ENCODE measurements at regions not wholly inside any gene's neighbourhood (a gene's known extent, or its start where the extent isn't known, plus 50 kb on each side); places are given as distances from the start of the nearest gene placed in this dataset.
"Not testable (repeated sequence)": the region's sequence is repeated elsewhere in the genome, so short reads cannot be mapped to it uniquely, and the experiment has no call there.

DNA sequence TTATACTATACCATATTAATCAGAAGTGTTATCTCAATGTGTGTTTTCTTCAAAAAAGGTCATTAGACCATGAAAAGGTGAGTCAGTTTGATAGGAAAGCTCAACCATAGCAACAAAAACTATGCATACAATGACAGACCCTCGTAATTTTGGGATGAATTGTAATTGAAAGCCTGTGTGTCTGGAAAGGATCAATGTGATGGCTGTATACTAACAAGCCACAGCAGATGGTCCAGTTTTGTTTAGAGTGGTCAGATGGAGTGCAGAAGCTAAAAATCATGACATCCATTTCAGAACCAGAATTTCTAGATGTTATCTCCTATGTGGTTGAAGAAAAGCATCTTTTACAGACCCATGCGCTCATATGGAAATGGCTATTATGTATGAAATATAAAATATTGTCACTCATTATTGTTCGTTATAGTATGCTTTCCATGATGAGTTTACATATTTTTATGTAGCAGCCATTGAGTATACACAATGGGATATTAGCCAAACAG, 88.3 kb upstream of the CNTNAP2 start:
- Histone ChIP-seq H3K36me3 (ENCODE audit: insufficient read depth, low read length) (no peaks in the 10 kb centered on the region), H3F3A (ENCODE audit: insufficient read depth, low read length) (no peaks in the 10 kb centered on the region), H3K9me2 (ENCODE audit: low read depth, low read length) (no peaks in the 10 kb centered on the region), H3K4me2 (ENCODE audit: low read length) (no peak overlapping the region), H3K9ac (ENCODE audit: low read length) (no peak overlapping the region), H4K20me1 (ENCODE audit: insufficient read depth, low read length) (no peaks in the 10 kb centered on the region), H3K4me3 (ENCODE audit: low read depth, low read length, poor library complexity, severe bottlenecking) (no peak overlapping the region), H2AFZ (ENCODE audit: low read length) (no peak overlapping the region), H3K79me2 (ENCODE audit: insufficient read depth, low read length) (no peaks in the 10 kb centered on the region), H3K27ac (ENCODE audit: low read depth, low read length, poor library complexity, severe bottlenecking) (no peak overlapping the region), H3K27me3 (ENCODE audit: insufficient read depth, low read length) (no peaks in the 10 kb centered on the region), H3K9me3 (ENCODE audit: low read length) (no peaks in the 10 kb centered on the region), H3K4me1 (ENCODE audit: insufficient read depth, low read length, severe bottlenecking) (no peaks in the 10 kb centered on the region)
- TF ChIP-seq EZH2 (IDR thresholded peaks at IDR 0.05; ENCODE audit: borderline replicate concordance, low read length) = no peak
- no peak for TF ChIP-seq CTCF (IDR thresholded peaks at IDR 0.05; ENCODE audit: low read length)

DNA sequence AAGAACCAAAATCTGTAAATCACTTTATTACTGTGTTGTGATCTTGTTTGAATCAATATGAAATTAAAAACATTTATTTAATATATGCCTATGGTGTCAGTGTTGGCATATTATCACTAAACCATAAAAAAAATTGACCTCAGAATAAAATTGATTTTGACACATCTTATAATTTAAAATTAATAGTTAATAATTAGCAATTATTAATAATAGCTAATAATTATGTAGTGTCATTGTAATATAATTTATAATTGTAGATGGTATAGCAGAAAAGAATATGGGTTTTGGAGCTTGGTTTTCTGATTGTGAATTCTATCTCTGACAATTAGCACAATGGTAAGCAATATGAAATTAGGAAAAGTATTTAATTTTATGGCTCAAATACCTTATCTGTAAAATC, 89.4 kb upstream of the CNTNAP2 start:
- no peak overlapping the region for H2AFZ ChIP-seq (ENCODE audit: low read length)

DNA sequence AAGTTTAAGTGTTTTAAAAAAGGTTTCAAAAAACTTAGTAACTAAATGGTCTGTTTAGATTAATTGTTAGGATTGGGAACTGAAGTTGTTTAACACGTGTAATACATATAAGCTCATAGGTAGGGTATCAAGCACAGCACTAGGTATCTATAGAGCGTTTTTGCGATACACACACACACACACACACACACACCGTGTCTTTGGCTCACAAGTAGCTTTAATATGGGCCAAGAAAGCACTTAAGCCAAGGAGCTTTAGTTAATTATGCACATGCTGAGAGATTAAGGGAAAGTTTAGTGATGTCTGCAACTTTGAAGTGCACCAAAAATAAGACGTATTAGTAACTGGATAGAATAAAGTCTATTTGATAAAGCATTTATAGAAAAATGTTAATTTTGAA, 93.8 kb upstream of the CNTNAP2 start:
- Histone ChIP-seq H3K36me3 (ENCODE audit: insufficient read depth, low read length) (no peaks in the 10 kb centered on the region), H3K4me2 (ENCODE audit: low read length) (no peak overlapping the region), H3K4me1 (ENCODE audit: insufficient read depth, low read length, severe bottlenecking) (no peaks in the 10 kb centered on the region), H3K9ac (ENCODE audit: low read length) (no peak overlapping the region), H3K27ac (ENCODE audit: low read depth, low read length, poor library complexity, severe bottlenecking) (no peak overlapping the region), H3F3A (ENCODE audit: insufficient read depth, low read length) (no peaks in the 10 kb centered on the region), H3K9me3 (ENCODE audit: low read length) (no peaks in the 10 kb centered on the region), H2AFZ (ENCODE audit: low read length) (no peak overlapping the region), H3K4me3 (ENCODE audit: low read depth, low read length, poor library complexity, severe bottlenecking) (no peak overlapping the region), H3K27me3 (ENCODE audit: insufficient read depth, low read length) (no peaks in the 10 kb centered on the region), H3K9me2 (ENCODE audit: low read depth, low read length) (no peaks in the 10 kb centered on the region), H4K20me1 (ENCODE audit: insufficient read depth, low read length) (no peaks in the 10 kb centered on the region), H3K79me2 (ENCODE audit: insufficient read depth, low read length) (no peaks in the 10 kb centered on the region)
- TF ChIP-seq CTCF (IDR thresholded peaks at IDR 0.05; ENCODE audit: low read length) = no peak
- TF ChIP-seq EZH2 (IDR thresholded peaks at IDR 0.05; ENCODE audit: borderline replicate concordance, low read length) = no peak

More for the DNA sequence above, 89.4 kb upstream of the CNTNAP2 start:
- no peaks in the 10 kb centered on the region for H4K20me1 ChIP-seq (ENCODE audit: insufficient read depth, low read length)
- no peak overlapping the region for H3K4me3 ChIP-seq (ENCODE audit: low read depth, low read length, poor library complexity, severe bottlenecking)
- no peaks in the 10 kb centered on the region for H3K9me3 ChIP-seq (ENCODE audit: low read length)
- H3K4me1 ChIP-seq (ENCODE audit: insufficient read depth, low read length, severe bottlenecking) = no peaks in the 10 kb centered on the region
- H3K36me3 ChIP-seq (ENCODE audit: insufficient read depth, low read length) = no peaks in the 10 kb centered on the region
- no peak for TF ChIP-seq EZH2 (IDR thresholded peaks at IDR 0.05; ENCODE audit: borderline replicate concordance, low read length)
- no peak for TF ChIP-seq CTCF (IDR thresholded peaks at IDR 0.05; ENCODE audit: low read length)
- no peaks in the 10 kb centered on the region for H3K79me2 ChIP-seq (ENCODE audit: insufficient read depth, low read length)
- H3K9me2 ChIP-seq (ENCODE audit: low read depth, low read length) = no peaks in the 10 kb centered on the region
- H3F3A ChIP-seq (ENCODE audit: insufficient read depth, low read length) = no peaks in the 10 kb centered on the region
- no peaks in the 10 kb centered on the region for H3K27me3 ChIP-seq (ENCODE audit: insufficient read depth, low read length)
- H3K27ac ChIP-seq (ENCODE audit: low read depth, low read length, poor library complexity, severe bottlenecking) = no peak overlapping the region
- no peak overlapping the region for H3K4me2 ChIP-seq (ENCODE audit: low read length)
- no peak overlapping the region for H3K9ac ChIP-seq (ENCODE audit: low read length)

DNA sequence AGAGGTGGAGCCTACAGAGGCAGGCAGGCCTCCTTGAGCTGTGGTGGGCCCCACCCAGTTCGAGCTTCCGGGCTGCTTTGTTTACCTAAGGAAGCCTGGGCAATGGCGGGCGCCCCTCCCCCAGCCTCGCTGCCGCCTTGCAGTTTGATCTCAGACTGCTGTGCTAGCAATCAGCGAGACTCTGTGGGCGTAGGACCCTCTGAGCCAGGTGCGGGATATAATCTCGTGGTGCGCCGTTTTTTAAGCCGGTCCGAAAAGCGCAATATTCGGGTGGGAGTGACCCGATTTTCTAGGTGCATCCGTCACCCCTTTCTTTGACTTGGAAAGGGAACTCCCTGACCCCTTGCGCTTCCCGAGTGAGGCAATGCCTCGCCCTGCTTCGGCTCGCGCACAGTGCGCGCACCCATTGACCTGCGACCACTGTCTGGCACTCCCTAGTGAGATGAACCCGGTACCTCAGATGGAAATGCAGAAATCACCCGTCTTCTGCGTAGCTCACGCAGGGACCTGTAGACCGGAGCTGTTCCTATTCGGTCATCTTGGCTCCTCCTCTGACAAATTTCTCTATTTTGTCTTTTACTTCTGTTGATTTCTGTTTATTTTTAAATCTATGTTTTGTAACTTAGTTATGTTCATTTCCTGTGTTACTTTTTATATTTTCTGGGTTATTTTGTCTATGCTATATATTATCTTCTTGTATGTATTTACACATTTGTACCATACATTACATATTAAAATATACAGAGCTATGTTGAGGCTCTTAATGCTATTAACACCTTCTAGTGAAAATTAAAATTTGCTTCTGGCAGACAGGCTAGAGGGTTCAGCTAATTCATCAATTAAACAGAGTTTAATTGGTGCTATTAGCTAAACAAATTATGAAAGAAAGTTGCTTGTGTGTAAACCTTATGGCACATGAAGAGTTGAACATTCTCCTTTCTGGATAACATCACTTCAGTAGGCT, 97.3 kb upstream of the CNTNAP2 start:
- H3K27ac ChIP-seq (ENCODE audit: low read depth, low read length, poor library complexity, severe bottlenecking); H3K9ac ChIP-seq (ENCODE audit: low read length); H4K20me1 ChIP-seq (ENCODE audit: insufficient read depth, low read length); H3K36me3 ChIP-seq (ENCODE audit: insufficient read depth, low read length); H3K4me1 ChIP-seq (ENCODE audit: insufficient read depth, low read length, severe bottlenecking); H3K4me3 ChIP-seq (ENCODE audit: low read depth, low read length, poor library complexity, severe bottlenecking); H2AFZ ChIP-seq (ENCODE audit: low read length); H3K9me3 ChIP-seq (ENCODE audit: low read length); H3K79me2 ChIP-seq (ENCODE audit: insufficient read depth, low read length); H3K4me2 ChIP-seq (ENCODE audit: low read length); H3F3A ChIP-seq (ENCODE audit: insufficient read depth, low read length); H3K27me3 ChIP-seq (ENCODE audit: insufficient read depth, low read length); H3K9me2 ChIP-seq (ENCODE audit: low read depth, low read length): not testable (repeated sequence)

GRCh38 chr7:146017366-146017765, 99.2 kb upstream of the CNTNAP2 start:
- H3K9me2 ChIP-seq (ENCODE audit: low read depth, low read length); H3K27me3 ChIP-seq (ENCODE audit: insufficient read depth, low read length); H2AFZ ChIP-seq (ENCODE audit: low read length); H3K4me1 ChIP-seq (ENCODE audit: insufficient read depth, low read length, severe bottlenecking); H3K4me2 ChIP-seq (ENCODE audit: low read length); H3K9ac ChIP-seq (ENCODE audit: low read length); H3K4me3 ChIP-seq (ENCODE audit: low read depth, low read length, poor library complexity, severe bottlenecking); H3K79me2 ChIP-seq (ENCODE audit: insufficient read depth, low read length); H3F3A ChIP-seq (ENCODE audit: insufficient read depth, low read length); H3K27ac ChIP-seq (ENCODE audit: low read depth, low read length, poor library complexity, severe bottlenecking); H3K9me3 ChIP-seq (ENCODE audit: low read length); H4K20me1 ChIP-seq (ENCODE audit: insufficient read depth, low read length); H3K36me3 ChIP-seq (ENCODE audit: insufficient read depth, low read length): not testable (repeated sequence)

All from OCI-LY1 (cell line).